Mucosa of rectum (tissue), 2 donors: ENCODE measurements at regions not wholly inside any gene's neighbourhood (a gene's known extent, or its start where the extent isn't known, plus 50 kb on each side); places are given as distances from the start of the nearest gene placed in this dataset.
"Not testable (repeated sequence)": the region's sequence is repeated elsewhere in the genome, so short reads cannot be mapped to it uniquely, and the experiment has no call there.

Source experiments
- H3K27ac ChIP-seq, 2 donors: one replicate each; pipeline ENCODE4 v1.7.0; 2013; ENCODE audit warnings: inconsistent platforms in 2 of 2, low read depth in 2 of 2, low read length in 2 of 2
- H3K27me3 ChIP-seq, 2 donors: one replicate each; pipeline ENCODE4 v1.7.0; 2013; ENCODE audit warnings: low read length in 2 of 2; ENCODE audit not compliant: control insufficient read depth in 2 of 2, insufficient read depth in 2 of 2
- H3K36me3 ChIP-seq, 2 donors: one replicate each; pipeline ENCODE4 v1.7.0; 2013; ENCODE audit warnings: low read length in 2 of 2; ENCODE audit not compliant: control insufficient read depth in 2 of 2, insufficient read depth in 2 of 2
- H3K4me1 ChIP-seq, 2 donors: one replicate each; pipeline ENCODE4 v1.7.0; 2013; ENCODE audit warnings: low read length in 2 of 2, mild to moderate bottlenecking in 1 of 2; ENCODE audit not compliant: control insufficient read depth in 2 of 2, insufficient read depth in 2 of 2
- H3K4me3 ChIP-seq, 2 donors: one replicate each; pipeline ENCODE4 v1.7.0; 2013; ENCODE audit warnings: low read length in 2 of 2
- H3K9ac ChIP-seq, 2 donors: one replicate each; pipeline ENCODE4 v1.7.0; 2013; ENCODE audit warnings: low read length in 2 of 2, low read depth in 1 of 2, mild to moderate bottlenecking in 1 of 2
- H3K9me3 ChIP-seq, 2 donors: one replicate each; pipeline ENCODE4 v1.7.0; 2013; ENCODE audit warnings: low read length in 2 of 2; ENCODE audit not compliant: control insufficient read depth in 2 of 2
- donor health status: healthy.
- donor health status: Normal muscosa, but diverticular disease.

DNA sequence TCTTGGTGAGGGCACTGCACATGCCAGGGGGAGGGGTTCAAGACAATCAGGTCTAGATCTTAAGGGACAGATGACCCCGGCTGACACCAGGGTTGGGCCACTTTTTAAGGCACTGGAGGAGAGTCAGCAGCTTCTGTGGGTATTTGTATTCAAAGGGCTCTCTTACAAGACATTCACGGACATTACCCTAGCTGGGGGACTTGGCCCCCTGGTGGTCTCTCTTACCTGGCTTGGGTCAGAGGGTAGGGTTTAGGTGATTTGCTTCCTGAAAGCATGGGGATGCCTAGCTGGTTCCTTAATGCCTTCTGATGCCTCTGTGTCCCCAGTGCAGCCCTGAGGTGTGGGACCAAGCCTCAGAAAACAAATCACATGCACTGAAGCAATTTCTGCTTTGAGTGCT, 354.7 kb downstream of the CDC5L start:
- H3K36me3 ChIP-seq = no peaks in the 10 kb centered on the region
- H3K4me1 ChIP-seq = no peaks in the 10 kb centered on the region
- no peaks in the 10 kb centered on the region for H3K9me3 ChIP-seq
- no peak overlapping the region for H3K4me3 ChIP-seq
- H3K27me3 ChIP-seq = no peaks in the 10 kb centered on the region
- no peak overlapping the region for H3K27ac ChIP-seq
- H3K9ac ChIP-seq = no peak overlapping the region

DNA sequence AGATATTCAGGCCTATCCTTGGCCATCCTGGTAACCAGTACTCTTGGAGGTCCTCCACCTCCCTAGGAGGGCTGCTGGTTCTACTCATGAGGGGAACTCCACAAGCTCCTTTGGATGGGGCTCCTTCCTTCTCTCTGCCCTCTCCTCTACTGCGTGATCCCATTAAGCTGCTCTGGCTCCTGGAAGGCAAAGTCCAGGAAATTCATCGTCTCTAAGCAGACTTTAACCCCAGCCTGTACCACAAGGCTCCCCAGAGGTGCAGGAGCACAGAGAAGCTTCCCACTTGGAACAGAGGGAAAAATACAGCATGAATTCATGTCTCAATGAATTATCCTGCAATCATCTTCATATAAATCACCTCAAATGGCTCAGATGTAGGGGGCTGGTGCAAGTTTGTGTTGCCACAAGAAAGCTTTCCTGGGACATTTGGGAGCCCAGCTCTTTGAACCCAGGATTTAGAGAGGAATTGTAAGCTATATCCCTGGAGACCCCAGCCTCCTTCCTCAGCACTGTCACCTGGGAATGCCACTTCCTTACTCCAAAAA, 355.4 kb downstream of the CDC5L start:
- no peaks in the 10 kb centered on the region for H3K9me3 ChIP-seq
- no peaks in the 10 kb centered on the region for H3K4me1 ChIP-seq
- no peak overlapping the region for H3K27ac ChIP-seq
- no peak overlapping the region for H3K4me3 ChIP-seq
- no peaks in the 10 kb centered on the region for H3K36me3 ChIP-seq
- H3K27me3 ChIP-seq = no peaks in the 10 kb centered on the region
- H3K9ac ChIP-seq = no peak overlapping the region

DNA sequence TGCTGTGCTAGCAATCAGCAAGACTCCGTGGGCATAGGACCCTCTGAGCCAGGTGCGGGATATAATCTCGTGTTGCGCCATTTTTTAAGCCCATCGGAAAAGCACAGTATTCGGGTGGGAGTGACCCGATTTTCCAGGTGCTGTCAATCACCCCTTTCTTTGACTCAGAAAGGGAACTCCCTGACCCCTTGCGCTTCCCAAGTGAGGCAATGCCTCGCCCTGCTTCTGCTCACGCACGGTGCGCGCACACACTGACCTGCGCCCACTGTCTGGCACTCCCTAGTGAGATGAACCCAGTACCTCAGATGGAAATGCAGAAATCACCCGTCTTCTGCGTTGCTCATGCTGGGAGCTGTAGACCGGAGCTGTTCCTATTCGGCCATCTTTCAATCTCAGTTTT, 372.6 kb downstream of the CDC5L start:
- H3K27ac ChIP-seq, H3K9ac ChIP-seq, H3K4me3 ChIP-seq, H3K4me1 ChIP-seq, H3K27me3 ChIP-seq, H3K9me3 ChIP-seq, H3K36me3 ChIP-seq: not testable (repeated sequence)

DNA sequence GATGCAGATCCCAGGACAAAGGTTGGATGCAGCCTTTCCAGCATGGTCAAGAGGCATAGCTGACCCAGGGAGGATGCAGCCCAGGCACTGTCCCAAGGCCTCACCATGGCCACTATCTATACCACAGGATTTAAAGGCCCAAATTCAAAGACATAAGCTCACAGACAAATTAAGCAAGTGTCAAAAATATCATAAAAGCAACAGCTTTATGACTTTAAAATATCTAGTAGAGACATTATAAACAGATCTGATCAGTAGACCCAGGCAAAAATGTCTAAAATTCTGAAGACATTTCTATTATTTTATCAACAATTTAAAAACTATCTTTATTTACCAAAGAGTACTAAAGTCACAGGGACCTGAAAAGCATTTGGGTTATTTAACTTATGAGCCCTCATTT, 373.5 kb downstream of the CDC5L start:
- H3K4me1 ChIP-seq = no peaks in the 10 kb centered on the region
- no peaks in the 10 kb centered on the region for H3K36me3 ChIP-seq
- H3K9me3 ChIP-seq = no peaks in the 10 kb centered on the region
- H3K27me3 ChIP-seq = no peaks in the 10 kb centered on the region
- H3K4me3 ChIP-seq = no peak overlapping the region
- no peak overlapping the region for H3K9ac ChIP-seq
- no peak overlapping the region for H3K27ac ChIP-seq

DNA sequence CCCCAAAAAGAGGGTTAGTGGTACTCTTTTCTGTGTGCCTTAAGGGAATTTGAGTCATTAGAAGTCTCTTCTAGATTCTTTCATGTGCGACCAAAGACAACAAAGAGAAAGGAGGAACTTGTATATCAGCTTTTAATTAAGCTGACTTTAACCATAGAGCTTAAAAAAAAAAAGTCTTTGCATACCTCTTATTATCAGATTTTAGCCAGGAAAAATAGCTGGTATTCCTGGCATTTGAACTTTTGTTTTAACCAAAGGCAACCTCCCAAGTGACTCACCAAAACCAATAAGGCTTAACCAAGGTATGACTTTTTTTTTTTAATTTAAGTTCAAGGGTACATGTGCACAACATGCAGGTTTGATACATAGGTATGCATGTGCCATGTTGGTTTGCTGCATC, 375.0 kb downstream of the CDC5L start:
- no peaks in the 10 kb centered on the region for H3K27me3 ChIP-seq
- H3K27ac ChIP-seq = no peak overlapping the region
- no peak overlapping the region for H3K4me3 ChIP-seq
- H3K9me3 ChIP-seq = no peaks in the 10 kb centered on the region
- no peaks in the 10 kb centered on the region for H3K4me1 ChIP-seq
- no peak overlapping the region for H3K9ac ChIP-seq
- no peaks in the 10 kb centered on the region for H3K36me3 ChIP-seq

DNA sequence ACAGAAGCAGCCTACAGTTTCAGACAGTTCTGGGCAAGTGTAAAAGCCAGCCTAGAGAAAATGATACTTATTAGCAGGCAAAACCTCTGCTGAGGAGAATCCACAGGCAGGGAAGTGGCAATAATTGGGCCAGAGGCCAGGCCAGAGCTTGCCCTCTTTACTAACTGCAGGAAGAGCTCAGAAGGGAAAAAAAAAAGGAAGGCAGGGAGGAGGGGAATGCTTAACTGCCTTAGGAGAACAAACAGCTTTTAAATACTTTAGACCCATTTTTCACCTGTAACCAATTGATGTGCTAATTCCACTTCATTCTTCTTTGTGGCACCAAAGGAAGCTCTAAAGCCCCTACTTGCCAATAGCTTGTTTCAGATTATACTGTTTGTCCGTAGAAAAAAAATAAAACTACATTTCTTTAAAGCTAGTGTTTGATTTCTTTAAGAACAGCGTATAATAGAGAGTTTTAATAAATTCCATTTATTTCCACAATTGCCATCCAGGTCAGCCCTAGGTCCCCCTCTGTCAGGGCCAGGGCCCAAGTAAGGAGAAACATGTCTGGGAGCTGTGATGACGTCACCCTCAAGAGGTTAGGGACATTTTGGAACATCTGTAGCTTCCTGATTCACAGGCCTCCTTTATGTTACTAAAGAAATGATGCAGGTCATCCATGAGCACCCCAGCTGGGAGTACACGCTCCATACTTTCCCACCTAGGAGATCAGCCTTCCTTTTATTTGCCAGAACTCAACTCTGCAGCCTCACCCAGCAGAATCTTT, 384.3 kb downstream of the CDC5L start:
- Histone ChIP-seq H3K9me3 (no peaks in the 10 kb centered on the region), H3K27ac (no peak overlapping the region), H3K27me3 (no peaks in the 10 kb centered on the region), H3K36me3 (no peaks in the 10 kb centered on the region), H3K4me3 (no peak overlapping the region), H3K4me1 (no peaks in the 10 kb centered on the region), H3K9ac (no peak overlapping the region)

DNA sequence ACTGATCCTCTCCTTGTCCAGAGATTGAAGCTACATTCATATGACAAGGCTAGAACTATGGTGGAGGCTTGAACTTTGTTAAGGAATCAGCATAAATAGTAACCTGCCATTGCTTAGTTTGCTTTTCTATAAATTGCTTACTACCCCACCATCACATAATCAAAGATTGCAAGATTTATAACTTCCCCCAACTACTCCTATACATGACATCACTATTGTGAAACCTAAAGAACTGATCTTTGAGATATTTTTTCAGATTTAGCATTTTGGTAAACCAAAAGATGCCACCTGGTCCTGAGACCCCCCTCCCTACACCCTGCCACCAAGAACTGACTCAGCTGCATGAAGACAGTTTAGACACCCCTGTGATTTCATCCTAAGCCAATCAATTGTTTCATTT, 385.3 kb downstream of the CDC5L start:
- no peaks in the 10 kb centered on the region for H3K9me3 ChIP-seq
- H3K4me3 ChIP-seq = no peak overlapping the region
- no peaks in the 10 kb centered on the region for H3K36me3 ChIP-seq
- no peaks in the 10 kb centered on the region for H3K27me3 ChIP-seq
- H3K4me1 ChIP-seq = no peaks in the 10 kb centered on the region
- H3K27ac ChIP-seq = no peak overlapping the region
- H3K9ac ChIP-seq = no peak overlapping the region

DNA sequence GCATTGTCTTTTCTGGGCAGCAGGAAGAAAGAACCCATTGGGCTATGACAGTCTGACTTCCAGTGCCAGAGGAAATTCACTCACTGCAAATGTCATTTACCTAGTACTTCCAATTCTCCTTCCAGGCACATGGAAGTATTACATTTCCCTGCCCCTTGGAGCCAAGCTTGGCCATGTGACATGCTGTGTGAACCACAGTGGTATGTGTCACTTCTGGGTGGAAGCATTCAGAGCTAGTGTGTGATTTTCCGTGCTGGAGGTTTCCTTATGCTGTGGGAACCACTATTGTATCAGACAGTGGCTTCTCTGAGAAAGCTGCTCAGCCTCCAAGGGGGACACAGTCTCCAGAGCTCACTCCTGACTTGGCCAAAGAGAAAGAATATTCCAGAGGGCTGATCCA, 387.6 kb downstream of the CDC5L start:
- Histone ChIP-seq H3K36me3 (no peaks in the 10 kb centered on the region), H3K27ac (no peak overlapping the region), H3K9ac (no peak overlapping the region), H3K4me3 (no peak overlapping the region), H3K27me3 (no peaks in the 10 kb centered on the region), H3K9me3 (no peaks in the 10 kb centered on the region), H3K4me1 (no peaks in the 10 kb centered on the region)

DNA sequence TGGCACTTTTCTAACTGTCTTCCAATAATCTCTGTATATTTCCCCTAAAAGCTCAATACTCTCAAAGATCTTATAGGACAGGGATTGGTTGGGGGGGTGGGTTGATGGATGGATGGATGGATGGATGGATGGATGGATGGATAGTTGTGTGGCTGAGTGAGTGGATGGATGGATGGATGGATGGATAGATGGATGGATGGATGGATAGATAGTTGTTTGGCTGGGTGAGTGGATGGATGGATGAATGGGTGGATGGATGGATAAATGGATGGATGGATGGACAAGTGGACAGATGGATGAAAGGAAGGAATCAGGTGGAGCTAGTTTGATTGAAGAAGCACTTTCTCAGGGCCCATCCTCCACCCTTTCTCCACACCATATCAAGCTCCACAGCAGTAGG, 388.8 kb downstream of the CDC5L start:
- no peak overlapping the region for H3K4me3 ChIP-seq
- no peaks in the 10 kb centered on the region for H3K4me1 ChIP-seq
- no peaks in the 10 kb centered on the region for H3K9me3 ChIP-seq
- H3K36me3 ChIP-seq = no peaks in the 10 kb centered on the region
- no peak overlapping the region for H3K27ac ChIP-seq
- no peak overlapping the region for H3K9ac ChIP-seq
- H3K27me3 ChIP-seq = no peaks in the 10 kb centered on the region

DNA sequence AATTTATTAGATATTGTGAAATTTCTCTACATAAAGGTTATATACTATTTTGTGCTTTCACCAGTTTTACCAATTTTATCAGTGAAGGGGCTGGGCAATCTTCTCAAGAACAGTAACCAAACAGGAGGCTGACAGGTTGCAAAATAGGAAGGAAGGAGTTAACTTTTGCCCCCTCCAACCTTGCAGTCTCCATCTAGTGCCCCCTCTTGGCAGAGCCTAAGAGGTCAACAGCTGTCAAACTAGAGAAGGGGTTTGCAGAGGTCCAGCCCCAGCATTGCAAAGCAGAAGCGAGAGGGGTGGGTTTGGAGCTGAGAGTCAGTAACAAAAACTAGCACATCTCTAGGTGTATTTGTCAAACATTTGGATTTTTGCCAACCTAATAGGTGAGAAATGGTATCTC, 391.0 kb downstream of the CDC5L start:
- H3K9me3 ChIP-seq = no peaks in the 10 kb centered on the region
- no peaks in the 10 kb centered on the region for H3K4me1 ChIP-seq
- H3K9ac ChIP-seq = no peak overlapping the region
- H3K4me3 ChIP-seq = no peak overlapping the region
- no peaks in the 10 kb centered on the region for H3K27me3 ChIP-seq
- no peaks in the 10 kb centered on the region for H3K36me3 ChIP-seq
- no peak overlapping the region for H3K27ac ChIP-seq
